PC-3 (cell line): ENCODE measurements at regions not wholly inside any gene's neighbourhood (a gene's known extent, or its start where the extent isn't known, plus 50 kb on each side); places are given as distances from the start of the nearest gene placed in this dataset.

ENCODE experiments used
- ATAC-seq: fragments of 200-7000 bp; cut with Tn5 transposase; 2 replicates; pipeline ENCODE4 v1.9.1; 2020; ENCODE audit warnings: mild to moderate bottlenecking, moderate library complexity
- BruUV-seq: library from RNA; stranded (reverse); fragments of 400-500 nt; replicated peaks from 2 replicates; lab custom pipeline; 2021; lab: Mats Ljungman, UMichigan
- CTCF ChIA-PET: fragments of 300-600 bp; sonication (Branson Sonifier 250); formaldehyde crosslinking; loops from one replicate; lab custom pipeline; 2022; ENCODE audit warnings: antibody characterized with exemption; lab: Charles Lee
- POLR2A ChIA-PET: fragments of 300-600 bp; sonication (Branson Sonifier 250); formaldehyde crosslinking; loops from one replicate; lab custom pipeline; 2022; ENCODE audit warnings: antibody characterized with exemption; ENCODE audit not compliant: unreplicated experiment; lab: Charles Lee
- DNase-seq: peaks from one replicate; pipeline ENCODE4 v3.0.0-alpha.2; 2015
- H2AFZ ChIP-seq: fragments of 300-600 bp; sonication (generic); 2 replicates; pipeline ENCODE4 v1.6.0; 2016; ENCODE audit warnings: antibody characterized with exemption, low read length
- H3F3A ChIP-seq: fragments of 300-600 bp; sonication (generic); one replicate; pipeline ENCODE4 v1.6.0; 2017; ENCODE audit warnings: antibody characterized with exemption, low read length, control low read depth, mild to moderate bottlenecking; ENCODE audit not compliant: unreplicated experiment
- H3K27ac ChIP-seq: fragments of 300-600 bp; sonication (generic); 2 replicates; pipeline ENCODE4 v1.5.1; 2016; ENCODE audit warnings: mild to moderate bottlenecking, low read length
- H3K27me3 ChIP-seq: fragments of 300-600 bp; sonication (generic); 2 replicates; pipeline ENCODE4 v1.6.1; 2016; ENCODE audit warnings: low read length, mixed read lengths
- H3K36me3 ChIP-seq: fragments of 300-600 bp; sonication (generic); 2 replicates; pipeline ENCODE4 v1.6.1; 2016; ENCODE audit warnings: low read depth, mixed run types, low read length, mixed read lengths
- H3K4me1 ChIP-seq: fragments of 300-600 bp; sonication (generic); 2 replicates; pipeline ENCODE4 v1.5.1; 2016; ENCODE audit warnings: low read length; ENCODE audit not compliant: insufficient read depth
- H3K4me2 ChIP-seq: fragments of 300-600 bp; sonication (generic); 2 replicates; pipeline ENCODE4 v1.6.0; 2016; ENCODE audit warnings: low read length
- H3K4me3 ChIP-seq: fragments of 300-600 bp; sonication (generic); 2 replicates; pipeline ENCODE4 v1.5.1; 2016; ENCODE audit warnings: mild to moderate bottlenecking, low read length, mixed read lengths
- H3K79me2 ChIP-seq: fragments of 300-600 bp; sonication (generic); 2 replicates; pipeline ENCODE4 v1.6.1; 2017; ENCODE audit warnings: low read length, mixed read lengths
- H3K9ac ChIP-seq: fragments of 300-600 bp; sonication (generic); 2 replicates; pipeline ENCODE4 v1.6.0; 2016; ENCODE audit warnings: mild to moderate bottlenecking, low read length
- H3K9me2 ChIP-seq: fragments of 300-600 bp; sonication (generic); replicated peaks from 2 replicates; pipeline ENCODE4 v1.6.1; 2016; ENCODE audit warnings: mixed run types, low read length, mixed read lengths
- H3K9me3 ChIP-seq: fragments of 300-600 bp; sonication (generic); 2 replicates; pipeline ENCODE4 v1.6.1; 2016; ENCODE audit warnings: low read length, mixed read lengths
- H4K20me1 ChIP-seq: fragments of 300-600 bp; sonication (generic); 2 replicates; pipeline ENCODE4 v1.6.1; 2016; ENCODE audit warnings: low read length, mixed read lengths
- EZH2 ChIP-seq: fragments of 300-600 bp; sonication (generic); IDR thresholded peaks from one replicate; pipeline ENCODE4 v1.6.1; 2017; ENCODE audit warnings: antibody characterized with exemption, mild to moderate bottlenecking, low read length; ENCODE audit not compliant: unreplicated experiment
- EZH2phosphoT487 ChIP-seq: fragments of 300-600 bp; sonication (generic); IDR thresholded peaks from 2 replicates; pipeline ENCODE4 v1.6.1; 2018; ENCODE audit warnings: mild to moderate bottlenecking, antibody characterized with exemption, low read length, borderline replicate concordance
- intact Hi-C: fragments of 100-400 bp; cut with micrococcal nuclease; formaldehyde crosslinking; loops from 2 replicates; pipeline ENCODE4 v1.9.0; 2023
- TF ChIP-seq, protein P1 (sequence below): fragments of 300-600 bp; sonication (generic); conservative IDR thresholded peaks from 2 replicates; pipeline ENCODE4 v1.5.1; 2017; ENCODE audit warnings: antibody characterized with exemption, low read depth, mild to moderate bottlenecking, low read length

DNA sequence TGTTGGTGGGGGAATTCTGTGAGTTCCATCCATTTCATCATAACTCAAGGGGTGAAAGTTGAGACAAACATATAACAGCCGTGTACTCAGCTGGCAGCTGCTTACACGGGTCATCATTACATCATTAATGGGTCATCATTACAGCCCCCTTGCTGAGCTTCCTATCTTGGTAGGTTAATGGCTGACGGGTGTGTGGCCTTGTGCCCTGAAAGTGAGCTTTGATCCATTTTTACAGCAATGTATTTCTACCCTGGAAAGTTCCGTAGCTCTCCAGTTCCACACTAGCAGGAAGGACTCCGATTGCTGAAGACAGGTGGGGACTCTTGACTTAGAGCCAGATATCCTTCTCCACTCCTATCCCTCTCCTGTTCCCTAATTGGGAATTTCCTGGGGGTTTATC lies 105.2 kb upstream of the DLX2 start:
- ChIA-PET POLR2A (no interaction called here), CTCF (no interaction called here)
- H3K9me2 ChIP-seq, result no peaks in the 10 kb centered on the region
- no peak for TF ChIP-seq EZH2phosphoT487
- no peak overlapping the region for H2AFZ ChIP-seq
- no TSS peak for BruUV-seq
- H3K4me1 ChIP-seq, result peaks cover 14% of the 10 kb centered on the region
- no peak overlapping the region for H3K4me2 ChIP-seq
- H4K20me1 ChIP-seq, result no peaks in the 10 kb centered on the region
- no peaks in the 10 kb centered on the region for H3K27me3 ChIP-seq
- H3K36me3 ChIP-seq, result no peaks in the 10 kb centered on the region
- H3K27ac ChIP-seq, result no peak overlapping the region
- H3K4me3 ChIP-seq, result no peak overlapping the region
- DNase-seq, result no peak
- ATAC-seq, result no peak
- no peak overlapping the region for H3K9ac ChIP-seq
- H3K9me3 ChIP-seq, result no peaks in the 10 kb centered on the region
- no peaks in the 10 kb centered on the region for H3F3A ChIP-seq
- no peaks in the 10 kb centered on the region for H3K79me2 ChIP-seq
- intact Hi-C loops, result no loop called here

- H4K20me1 ChIP-seq, result no peaks in the 10 kb centered on the region
- ChIA-PET POLR2A (no interaction called here), CTCF (no interaction called here)
- H3K9me2 ChIP-seq, result no peaks in the 10 kb centered on the region
- H2AFZ ChIP-seq, result peak overlapping the region; percentile 51
- H3K9ac ChIP-seq, result no peak overlapping the region
- TF ChIP-seq EZH2 (no peak), EZH2phosphoT487 (no peak)
- TF ChIP-seq, protein P1, sequence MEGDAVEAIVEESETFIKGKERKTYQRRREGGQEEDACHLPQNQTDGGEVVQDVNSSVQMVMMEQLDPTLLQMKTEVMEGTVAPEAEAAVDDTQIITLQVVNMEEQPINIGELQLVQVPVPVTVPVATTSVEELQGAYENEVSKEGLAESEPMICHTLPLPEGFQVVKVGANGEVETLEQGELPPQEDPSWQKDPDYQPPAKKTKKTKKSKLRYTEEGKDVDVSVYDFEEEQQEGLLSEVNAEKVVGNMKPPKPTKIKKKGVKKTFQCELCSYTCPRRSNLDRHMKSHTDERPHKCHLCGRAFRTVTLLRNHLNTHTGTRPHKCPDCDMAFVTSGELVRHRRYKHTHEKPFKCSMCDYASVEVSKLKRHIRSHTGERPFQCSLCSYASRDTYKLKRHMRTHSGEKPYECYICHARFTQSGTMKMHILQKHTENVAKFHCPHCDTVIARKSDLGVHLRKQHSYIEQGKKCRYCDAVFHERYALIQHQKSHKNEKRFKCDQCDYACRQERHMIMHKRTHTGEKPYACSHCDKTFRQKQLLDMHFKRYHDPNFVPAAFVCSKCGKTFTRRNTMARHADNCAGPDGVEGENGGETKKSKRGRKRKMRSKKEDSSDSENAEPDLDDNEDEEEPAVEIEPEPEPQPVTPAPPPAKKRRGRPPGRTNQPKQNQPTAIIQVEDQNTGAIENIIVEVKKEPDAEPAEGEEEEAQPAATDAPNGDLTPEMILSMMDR, result no peak
- H3K27me3 ChIP-seq, result no peaks in the 10 kb centered on the region
- no peaks in the 10 kb centered on the region for H3F3A ChIP-seq
- H3K9me3 ChIP-seq, result no peaks in the 10 kb centered on the region
- H3K4me1 ChIP-seq, result peaks cover 14% of the 10 kb centered on the region
- no peaks in the 10 kb centered on the region for H3K79me2 ChIP-seq
- intact Hi-C loops, result no loop called here
- H3K27ac ChIP-seq, result no peak overlapping the region
- peak overlapping the region; percentile 33 for H3K4me2 ChIP-seq
- no peak overlapping the region for H3K4me3 ChIP-seq
- BruUV-seq, result no TSS peak
- ATAC-seq (peak; percentile 58), DNase-seq (peak; percentile 74)
- no peaks in the 10 kb centered on the region for H3K36me3 ChIP-seq
These were observed 106.2 kb upstream of the DLX2 start for GRCh38 chr2:172208791-172209325.

GRCh38 chr2:172210599-172210998 lies 107.9 kb upstream of the DLX2 start:
- peaks cover 14% of the 10 kb centered on the region for H3K4me1 ChIP-seq
- DNase-seq, result no peak
- BruUV-seq, result no TSS peak
- POLR2A ChIA-PET, result no interaction called here
- no peaks in the 10 kb centered on the region for H3F3A ChIP-seq
- ATAC-seq, result no peak
- H3K4me2 ChIP-seq, result no peak overlapping the region
- no peaks in the 10 kb centered on the region for H3K9me3 ChIP-seq
- no peaks in the 10 kb centered on the region for H3K79me2 ChIP-seq
- no peak overlapping the region for H3K27ac ChIP-seq
- H3K36me3 ChIP-seq, result no peaks in the 10 kb centered on the region
- H3K9me2 ChIP-seq, result no peaks in the 10 kb centered on the region
- intact Hi-C loops, result no loop called here
- TF ChIP-seq EZH2, result no peak
- H4K20me1 ChIP-seq, result no peaks in the 10 kb centered on the region
- no peak overlapping the region for H2AFZ ChIP-seq
- CTCF ChIA-PET, result no interaction called here
- no peak overlapping the region for H3K4me3 ChIP-seq
- no peaks in the 10 kb centered on the region for H3K27me3 ChIP-seq
- no peak overlapping the region for H3K9ac ChIP-seq

- no TSS peak for BruUV-seq
- Histone ChIP-seq H3F3A (no peaks in the 10 kb centered on the region), H3K4me2 (no peak overlapping the region), H3K4me3 (no peak overlapping the region), H3K27me3 (no peaks in the 10 kb centered on the region), H3K9ac (no peak overlapping the region), H3K27ac (no peak overlapping the region), H3K9me2 (no peaks in the 10 kb centered on the region), H3K4me1 (peaks cover 14% of the 10 kb centered on the region), H2AFZ (no peak overlapping the region), H3K36me3 (no peaks in the 10 kb centered on the region), H4K20me1 (no peaks in the 10 kb centered on the region), H3K79me2 (no peaks in the 10 kb centered on the region), H3K9me3 (no peaks in the 10 kb centered on the region)
- POLR2A ChIA-PET, result no interaction called here
- no peak for ATAC-seq
- CTCF ChIA-PET, result no interaction called here
- intact Hi-C loops, result no loop called here
- no peak for DNase-seq
- no peak for TF ChIP-seq EZH2phosphoT487
These were observed 108.8 kb upstream of the DLX2 start for GRCh38 chr2:172211512-172211911.
